ENCODE measurements at regions not wholly inside any gene's neighbourhood (a gene's known extent, or its start where the extent isn't known, plus 50 kb on each side); places are given as distances from the start of the nearest gene placed in this dataset.

DNA sequence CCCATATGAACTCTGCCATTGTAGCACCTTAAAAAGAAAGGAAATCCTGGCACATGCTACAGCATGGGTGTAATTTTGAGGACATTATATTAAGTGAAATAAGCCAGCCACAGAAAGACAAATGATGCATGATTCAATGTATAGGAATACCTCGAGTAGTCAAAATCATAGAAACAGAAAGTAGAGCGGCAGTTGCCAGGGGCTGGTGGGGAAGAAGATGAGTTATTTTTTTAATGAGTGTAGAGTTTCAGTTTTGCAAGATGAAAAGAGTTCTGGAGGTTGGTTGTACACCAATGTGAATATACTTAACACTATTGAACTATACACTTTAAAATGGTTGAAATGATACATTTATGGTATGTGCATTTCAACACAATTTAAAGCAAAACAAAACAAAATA is 133.0 kb downstream of the ZDHHC21 start:
- no peaks in the 10 kb centered on the region for H3K4me1 ChIP-seq (ENCODE audit: insufficient read depth, low read length)
- no peak overlapping the region for H2AFZ ChIP-seq (ENCODE audit: low read depth, low read length)
- Mint-ChIP-seq H3K4me3 (ENCODE audit: unreplicated experiment) (no peak overlapping the region), H3K4me1 (ENCODE audit: low read depth, unreplicated experiment) (no peaks in the 10 kb centered on the region), H3K36me3 (ENCODE audit: low read depth, unreplicated experiment) (no peaks in the 10 kb centered on the region), H3K27ac (ENCODE audit: unreplicated experiment) (no peak overlapping the region), H3K9me3 (ENCODE audit: unreplicated experiment) (no peaks in the 10 kb centered on the region), H3K27me3 (ENCODE audit: low read depth, unreplicated experiment) (no peaks in the 10 kb centered on the region)
- DNase-seq (ENCODE audit: low read depth): no peak
- H4K20me1 ChIP-seq (ENCODE audit: insufficient read depth, low read length): no peaks in the 10 kb centered on the region
- no peak overlapping the region for H3K4me2 ChIP-seq (ENCODE audit: low read length)
- H3K9me3 ChIP-seq (ENCODE audit: insufficient read depth, low read depth, low read length): no peaks in the 10 kb centered on the region
- FAIRE-seq: no peak
- H3K4me3 ChIP-seq (ENCODE audit: insufficient read depth, low read depth, low read length): no peak overlapping the region
- no peak overlapping the region for H3K27ac ChIP-seq (ENCODE audit: low read depth, low read length)
- no peak for TF ChIP-seq EZH2 (IDR thresholded peaks at IDR 0.05; ENCODE audit: insufficient read depth, low read length)
- TF ChIP-seq, protein P1, sequence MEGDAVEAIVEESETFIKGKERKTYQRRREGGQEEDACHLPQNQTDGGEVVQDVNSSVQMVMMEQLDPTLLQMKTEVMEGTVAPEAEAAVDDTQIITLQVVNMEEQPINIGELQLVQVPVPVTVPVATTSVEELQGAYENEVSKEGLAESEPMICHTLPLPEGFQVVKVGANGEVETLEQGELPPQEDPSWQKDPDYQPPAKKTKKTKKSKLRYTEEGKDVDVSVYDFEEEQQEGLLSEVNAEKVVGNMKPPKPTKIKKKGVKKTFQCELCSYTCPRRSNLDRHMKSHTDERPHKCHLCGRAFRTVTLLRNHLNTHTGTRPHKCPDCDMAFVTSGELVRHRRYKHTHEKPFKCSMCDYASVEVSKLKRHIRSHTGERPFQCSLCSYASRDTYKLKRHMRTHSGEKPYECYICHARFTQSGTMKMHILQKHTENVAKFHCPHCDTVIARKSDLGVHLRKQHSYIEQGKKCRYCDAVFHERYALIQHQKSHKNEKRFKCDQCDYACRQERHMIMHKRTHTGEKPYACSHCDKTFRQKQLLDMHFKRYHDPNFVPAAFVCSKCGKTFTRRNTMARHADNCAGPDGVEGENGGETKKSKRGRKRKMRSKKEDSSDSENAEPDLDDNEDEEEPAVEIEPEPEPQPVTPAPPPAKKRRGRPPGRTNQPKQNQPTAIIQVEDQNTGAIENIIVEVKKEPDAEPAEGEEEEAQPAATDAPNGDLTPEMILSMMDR (IDR thresholded peaks at IDR 0.05; ENCODE audit: insufficient read depth, low read depth, low read length): no peak
- H3K27me3 ChIP-seq (ENCODE audit: insufficient read depth, low read length): no peaks in the 10 kb centered on the region
- no peak overlapping the region for H3K9ac ChIP-seq (ENCODE audit: low read length)
- H3K79me2 ChIP-seq (ENCODE audit: insufficient read depth, low read length): no peaks in the 10 kb centered on the region
- H3K36me3 ChIP-seq (ENCODE audit: insufficient read depth, low read length): no peaks in the 10 kb centered on the region

DNA sequence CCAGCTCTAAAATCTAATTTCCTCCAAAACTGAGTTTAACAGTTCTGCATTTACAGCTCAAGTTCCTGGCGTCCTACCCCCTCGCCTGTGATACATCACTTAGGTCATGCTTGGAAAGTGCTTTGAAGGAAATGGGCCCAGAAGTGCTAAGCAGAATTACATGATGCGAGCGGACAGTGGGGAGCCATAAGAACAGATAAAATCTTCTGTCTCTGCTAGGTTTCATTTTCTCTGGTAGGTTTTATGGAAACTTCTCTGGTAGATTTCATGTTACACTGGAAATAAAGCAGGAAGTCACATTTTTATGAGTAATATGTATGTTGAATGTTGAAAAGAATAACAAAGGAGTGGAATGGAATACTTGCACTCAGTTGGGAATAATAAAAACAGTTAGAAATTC is 138.3 kb downstream of the ZDHHC21 start:
- H3K4me1 Mint-ChIP-seq (ENCODE audit: low read depth, unreplicated experiment): no peaks in the 10 kb centered on the region
- DNase-seq (ENCODE audit: low read depth): no peak

More for the DNA sequence above, 138.3 kb downstream of the ZDHHC21 start:
- Histone ChIP-seq H3K79me2 (ENCODE audit: insufficient read depth, low read length) (no peaks in the 10 kb centered on the region), H3K9ac (ENCODE audit: low read length) (no peak overlapping the region), H3K36me3 (ENCODE audit: insufficient read depth, low read length) (no peaks in the 10 kb centered on the region), H3K4me1 (ENCODE audit: insufficient read depth, low read length) (no peaks in the 10 kb centered on the region), H3K27me3 (ENCODE audit: insufficient read depth, low read length) (no peaks in the 10 kb centered on the region), H3K27ac (ENCODE audit: low read depth, low read length) (no peak overlapping the region), H4K20me1 (ENCODE audit: insufficient read depth, low read length) (no peaks in the 10 kb centered on the region), H2AFZ (ENCODE audit: low read depth, low read length) (no peak overlapping the region), H3K9me3 (ENCODE audit: insufficient read depth, low read depth, low read length) (no peaks in the 10 kb centered on the region), H3K4me2 (ENCODE audit: low read length) (no peak overlapping the region), H3K4me3 (ENCODE audit: insufficient read depth, low read depth, low read length) (no peak overlapping the region)
- no peak for FAIRE-seq
- H3K27me3 Mint-ChIP-seq (ENCODE audit: low read depth, unreplicated experiment): no peaks in the 10 kb centered on the region
- H3K9me3 Mint-ChIP-seq (ENCODE audit: unreplicated experiment): no peaks in the 10 kb centered on the region
- TF ChIP-seq, protein P1 (IDR thresholded peaks at IDR 0.05; ENCODE audit: insufficient read depth, low read depth, low read length): no peak
- TF ChIP-seq EZH2 (IDR thresholded peaks at IDR 0.05; ENCODE audit: insufficient read depth, low read length): no peak
- no peak overlapping the region for H3K4me3 Mint-ChIP-seq (ENCODE audit: unreplicated experiment)
- H3K27ac Mint-ChIP-seq (ENCODE audit: unreplicated experiment): no peak overlapping the region
- no peaks in the 10 kb centered on the region for H3K36me3 Mint-ChIP-seq (ENCODE audit: low read depth, unreplicated experiment)
